ENCODE measurements at regions not wholly inside any gene's neighbourhood (a gene's known extent, or its start where the extent isn't known, plus 50 kb on each side); places are given as distances from the start of the nearest gene placed in this dataset.

GRCh38 chr3:109563149-109563548 lies 225.8 kb upstream of the DPPA4 start:
- TF ChIP-seq ZBTB2 (IDR thresholded peaks at IDR 0.05) (no peak), HNRNPLL (IDR thresholded peaks at IDR 0.05; ENCODE audit: low read depth, low read length, poor library complexity, severe bottlenecking) (no peak)
- intact Hi-C loops (cut with micrococcal nuclease): no loop called here

GRCh38 chr3:109569135-109569846 lies 231.9 kb upstream of the DPPA4 start:
- TF ChIP-seq PCBP1 (IDR thresholded peaks at IDR 0.05; ENCODE audit: low read depth, low read length, poor library complexity, severe bottlenecking) (no peak), FOXO4 (CRISPR knock-in tag; IDR thresholded peaks at IDR 0.05) (no peak), WHSC1 (IDR thresholded peaks at IDR 0.05; ENCODE audit: low read length) (no peak), CREB1 (IDR thresholded peaks at IDR 0.05) (no peak), CREB1 (CRISPR knock-in tag; IDR thresholded peaks at IDR 0.05) (no peak), SUPT5H (IDR thresholded peaks at IDR 0.05) (no peak), BRD4 (IDR thresholded peaks at IDR 0.05) (no peak)
- intact Hi-C loops (cut with micrococcal nuclease) (no loop called here), in situ Hi-C loops (cut with MboI) (no loop called here)
- no TSS peak for BruUV-seq (replicated peaks)
- Histone ChIP-seq H4K20me1 (replicated peaks; ENCODE audit: control insufficient read depth, insufficient read depth, low read length) (no peaks in the 10 kb centered on the region), H3K27ac (ENCODE audit: extremely low read depth, low read depth, low read length) (no peak overlapping the region), H3K9me3 (replicated peaks; ENCODE audit: control insufficient read depth, insufficient read depth, low read depth, low read length) (no peaks in the 10 kb centered on the region), H2AFZ (ENCODE audit: low read depth, low read length) (no peak overlapping the region), H3K36me3 (ENCODE audit: control insufficient read depth, insufficient read depth, low read length) (no peaks in the 10 kb centered on the region), H3K79me2 (ENCODE audit: control insufficient read depth, insufficient read depth, low read length) (no peaks in the 10 kb centered on the region), H3K27me3 (ENCODE audit: control insufficient read depth in 2 of 2, insufficient read depth in 2 of 2, low read length in 2 of 2) (no peaks in the 10 kb centered on the region), H3K9ac (ENCODE audit: insufficient read depth in 1 of 2, low read depth in 2 of 2, low read length in 2 of 2) (no peak overlapping the region), H3K9me1 (ENCODE audit: control insufficient read depth, insufficient read depth, low read length) (no peaks in the 10 kb centered on the region), H3K4me3 (no peak overlapping the region), H3K4me1 (replicated peaks in 1 of 2; ENCODE audit: control insufficient read depth in 2 of 2, insufficient read depth in 2 of 2, low read length in 2 of 2) (no peaks in the 10 kb centered on the region), H3K4me2 (ENCODE audit: insufficient read depth, low read length) (no peak overlapping the region)
- FAIRE-seq (no peak), DNase-seq (ENCODE audit: extremely low read depth in 1 of 4, low spot score in 3 of 4) (no peak), ATAC-seq (no peak)
- ChIA-PET POLR2A (no interaction called here), CTCF (ENCODE audit: low intra/inter-chr PET ratio) (no interaction called here)
- 8% methylated on average over 2 of the region's 2 CpGs for WGBS (ENCODE audit: insufficient coverage, low coverage, missing lambda C conversion rate)

More at GRCh38 chr3:109563149-109563548, 225.8 kb upstream of the DPPA4 start:
- Histone ChIP-seq H4K20me1 (replicated peaks; ENCODE audit: control insufficient read depth, insufficient read depth, low read length) (no peaks in the 10 kb centered on the region), H3K27me3 (ENCODE audit: control insufficient read depth in 2 of 2, insufficient read depth in 2 of 2, low read length in 2 of 2) (no peaks in the 10 kb centered on the region), H2AFZ (ENCODE audit: low read depth, low read length) (no peak overlapping the region), H3K27ac (ENCODE audit: extremely low read depth, low read depth, low read length) (no peak overlapping the region), H3K9ac (ENCODE audit: insufficient read depth in 1 of 2, low read depth in 2 of 2, low read length in 2 of 2) (no peak overlapping the region), H3K9me1 (ENCODE audit: control insufficient read depth, insufficient read depth, low read length) (no peaks in the 10 kb centered on the region), H3K79me2 (ENCODE audit: control insufficient read depth, insufficient read depth, low read length) (no peaks in the 10 kb centered on the region), H3K36me3 (ENCODE audit: control insufficient read depth, insufficient read depth, low read length) (no peaks in the 10 kb centered on the region), H3K9me3 (replicated peaks; ENCODE audit: control insufficient read depth, insufficient read depth, low read depth, low read length) (no peaks in the 10 kb centered on the region), H3K4me2 (ENCODE audit: insufficient read depth, low read length) (no peak overlapping the region), H3K4me1 (replicated peaks in 1 of 2; ENCODE audit: control insufficient read depth in 2 of 2, insufficient read depth in 2 of 2, low read length in 2 of 2) (no peaks in the 10 kb centered on the region), H3K4me3 (no peak overlapping the region)
- POLR2A ChIA-PET: no interaction called here
- 4% methylated on average over 5 of the region's 7 CpGs for WGBS (ENCODE audit: insufficient coverage, low coverage, missing lambda C conversion rate)
- FAIRE-seq (no peak), DNase-seq (ENCODE audit: extremely low read depth in 1 of 4, low spot score in 3 of 4) (no peak), ATAC-seq (no peak)
- CTCF ChIA-PET (ENCODE audit: low intra/inter-chr PET ratio): no interaction called here
- in situ Hi-C loops (cut with MboI): no loop called here
- no TSS peak for BruUV-seq (replicated peaks)

Measured in K562 (cell line).